ENCODE measurements at regions not wholly inside any gene's neighbourhood (a gene's known extent, or its start where the extent isn't known, plus 50 kb on each side); places are given as distances from the start of the nearest gene placed in this dataset.

DNA sequence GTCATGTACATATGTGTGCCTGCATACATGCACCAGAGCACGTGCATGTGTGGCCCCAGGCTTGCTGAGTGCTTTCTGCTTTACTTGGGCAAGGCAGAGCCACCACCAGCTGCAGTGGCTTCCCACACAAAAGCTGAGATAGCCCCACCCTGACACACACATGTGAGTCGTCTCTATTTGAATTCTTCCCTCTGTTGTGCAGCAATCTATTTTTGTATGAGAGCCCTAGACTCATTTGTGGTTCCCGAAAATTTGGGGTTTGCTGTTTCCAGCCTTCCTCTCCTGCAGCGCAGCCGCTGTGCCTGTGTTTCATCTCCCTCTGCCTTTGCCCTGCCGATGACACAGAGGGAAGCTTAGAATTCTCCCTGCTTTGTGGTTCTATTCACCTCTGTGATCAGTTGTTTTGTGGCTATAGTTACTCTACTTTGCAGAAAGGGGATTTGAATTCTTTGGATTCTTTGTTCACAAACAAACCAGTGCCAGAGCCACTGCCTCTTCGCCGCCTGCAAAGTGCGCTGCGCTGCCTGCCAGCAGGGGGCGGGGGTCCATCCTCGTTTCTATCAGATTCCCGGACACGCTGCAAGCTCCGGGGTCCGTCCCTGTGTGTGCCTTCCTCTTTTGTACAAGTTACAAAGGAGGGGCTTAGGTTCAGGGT lies 95.8 kb upstream of the DAP start:
- Histone ChIP-seq H3K4me1 (peaks cover 0 to 33% (median 7%) of the 10 kb centered on the region in 12 donors), H3K27me3 (peaks cover 0 to 9% (median 0%) of the 10 kb centered on the region in 9 donors), H3K4me3 (peak overlapping the region in 5 of 12 donors; percentile 0 to 38 (median 6)), H3K36me3 (no peaks in the 10 kb centered on the region), H3K27ac (no peak overlapping the region), H3K9me3 (no peaks in the 10 kb centered on the region)
- intact Hi-C loops (cut with DNase I), result loop anchor here in 7 of 10 donors (2.0 to 10.0 kb wide), 10 partner anchors 152 to 402 kb away; no protein-coding TSS in a partner anchor
- no peak for TF ChIP-seq POLR2A (IDR thresholded peaks at IDR 0.05)
- TF ChIP-seq, protein P1, sequence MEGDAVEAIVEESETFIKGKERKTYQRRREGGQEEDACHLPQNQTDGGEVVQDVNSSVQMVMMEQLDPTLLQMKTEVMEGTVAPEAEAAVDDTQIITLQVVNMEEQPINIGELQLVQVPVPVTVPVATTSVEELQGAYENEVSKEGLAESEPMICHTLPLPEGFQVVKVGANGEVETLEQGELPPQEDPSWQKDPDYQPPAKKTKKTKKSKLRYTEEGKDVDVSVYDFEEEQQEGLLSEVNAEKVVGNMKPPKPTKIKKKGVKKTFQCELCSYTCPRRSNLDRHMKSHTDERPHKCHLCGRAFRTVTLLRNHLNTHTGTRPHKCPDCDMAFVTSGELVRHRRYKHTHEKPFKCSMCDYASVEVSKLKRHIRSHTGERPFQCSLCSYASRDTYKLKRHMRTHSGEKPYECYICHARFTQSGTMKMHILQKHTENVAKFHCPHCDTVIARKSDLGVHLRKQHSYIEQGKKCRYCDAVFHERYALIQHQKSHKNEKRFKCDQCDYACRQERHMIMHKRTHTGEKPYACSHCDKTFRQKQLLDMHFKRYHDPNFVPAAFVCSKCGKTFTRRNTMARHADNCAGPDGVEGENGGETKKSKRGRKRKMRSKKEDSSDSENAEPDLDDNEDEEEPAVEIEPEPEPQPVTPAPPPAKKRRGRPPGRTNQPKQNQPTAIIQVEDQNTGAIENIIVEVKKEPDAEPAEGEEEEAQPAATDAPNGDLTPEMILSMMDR (IDR thresholded peaks at IDR 0.05), result peak; percentile 69 to 85 (median 78)
- DNase-seq, result peak; percentile 40 to 70 (median 52)
- WGBS, 4 donors, result 16 to 20% (median 18%) methylated on average over 16 of the region's 16 CpGs
- peak in 3 of 4 donors; percentile 36 to 77 (median 61) for ATAC-seq

DNA sequence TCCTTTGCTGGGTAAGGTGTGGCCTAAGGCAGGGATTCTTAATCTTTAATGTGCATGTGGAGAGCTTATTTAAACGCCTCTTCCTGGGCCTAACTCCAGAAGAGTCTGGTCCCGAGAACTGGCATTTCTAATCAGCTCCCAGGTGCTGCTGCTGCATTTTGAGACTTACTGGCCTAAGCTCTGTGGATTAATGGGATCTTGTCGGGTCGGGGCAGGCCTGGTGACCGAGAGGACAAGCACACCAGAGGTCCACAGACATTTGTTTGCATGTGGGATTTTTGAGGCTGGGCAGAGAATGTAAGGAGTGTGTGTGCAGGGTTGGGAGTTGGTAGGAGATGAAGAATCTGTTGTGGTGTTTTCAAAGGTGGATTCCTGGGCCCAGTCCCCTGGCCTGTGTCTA lies 95.0 kb upstream of the DAP start:
- peaks cover 0 to 9% (median 0%) of the 10 kb centered on the region in 9 donors for H3K27me3 ChIP-seq
- H3K27ac ChIP-seq, result no peak overlapping the region
- intact Hi-C loops (cut with DNase I), result loop anchor here in 7 of 10 donors (2.0 to 10.0 kb wide), 10 partner anchors 151 to 401 kb away; no protein-coding TSS in a partner anchor
- TF ChIP-seq POLR2A (IDR thresholded peaks at IDR 0.05), result no peak
- TF ChIP-seq, protein P1 (IDR thresholded peaks at IDR 0.05), result no peak
- DNase-seq (no peak), ATAC-seq (no peak)
- peaks cover 0 to 33% (median 7%) of the 10 kb centered on the region in 12 donors for H3K4me1 ChIP-seq
- no peaks in the 10 kb centered on the region for H3K36me3 ChIP-seq
- H3K9me3 ChIP-seq, result no peaks in the 10 kb centered on the region
- H3K4me3 ChIP-seq, result no peak overlapping the region
- 87 to 92% (median 91%) methylated on average over 5 of the region's 5 CpGs for WGBS, 4 donors

DNA sequence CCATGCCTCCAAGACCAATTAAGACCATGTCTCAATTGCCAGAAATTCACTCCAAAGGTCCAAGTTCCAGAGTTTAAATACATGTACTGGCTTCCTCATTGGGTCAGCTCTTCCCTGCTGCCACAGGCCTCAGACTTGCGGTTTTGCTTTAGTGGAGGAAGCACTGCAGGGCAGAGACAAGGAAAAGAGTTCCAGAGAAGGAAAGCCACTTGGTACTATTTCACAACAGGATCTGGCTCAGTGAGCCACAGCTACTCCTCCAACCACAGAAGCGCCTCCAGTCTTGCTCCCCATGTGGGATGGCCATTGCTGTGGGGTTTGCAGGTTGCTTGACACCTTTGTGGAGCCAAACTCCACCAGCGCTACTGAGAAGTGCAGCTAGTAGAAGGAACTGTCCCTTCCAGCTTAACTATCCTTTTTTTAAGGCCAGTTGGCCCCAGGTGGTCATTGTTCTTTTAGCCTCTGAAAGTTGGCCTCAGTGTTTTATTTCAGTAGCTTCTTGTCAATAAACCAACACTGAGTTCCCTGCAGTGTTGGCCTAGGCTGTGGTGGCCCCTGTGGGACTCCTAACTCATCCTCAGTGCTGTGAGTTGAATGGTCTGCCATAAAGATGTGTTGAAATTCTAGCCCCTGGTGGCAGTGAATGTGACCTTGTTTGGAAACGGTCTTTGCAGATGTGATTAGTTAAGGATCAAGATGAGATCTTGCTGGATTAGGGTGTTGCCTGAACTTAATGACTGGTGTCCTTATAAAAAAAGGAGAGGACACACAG lies 93.7 kb upstream of the DAP start:
- H3K4me3 ChIP-seq, result no peak overlapping the region
- peak in 3 of 4 donors; percentile 27 to 47 (median 38) for ATAC-seq
- intact Hi-C loops (cut with DNase I), result loop anchor here in 7 of 10 donors (5.0 to 10.0 kb wide), 8 partner anchors 150 to 400 kb away; no protein-coding TSS in a partner anchor
- no peaks in the 10 kb centered on the region for H3K9me3 ChIP-seq
- H3K4me1 ChIP-seq, result peaks cover 0 to 33% (median 7%) of the 10 kb centered on the region in 12 donors
- H3K27me3 ChIP-seq, result peaks cover 0 to 9% (median 0%) of the 10 kb centered on the region in 9 donors
- H3K27ac ChIP-seq, result no peak overlapping the region
- no peak for TF ChIP-seq POLR2A (IDR thresholded peaks at IDR 0.05)
- TF ChIP-seq, protein P1 (IDR thresholded peaks at IDR 0.05), result no peak
- no peak for DNase-seq
- 82 to 89% (median 84%) methylated on average over 4 of the region's 4 CpGs for WGBS, 4 donors
- no peaks in the 10 kb centered on the region for H3K36me3 ChIP-seq

DNA sequence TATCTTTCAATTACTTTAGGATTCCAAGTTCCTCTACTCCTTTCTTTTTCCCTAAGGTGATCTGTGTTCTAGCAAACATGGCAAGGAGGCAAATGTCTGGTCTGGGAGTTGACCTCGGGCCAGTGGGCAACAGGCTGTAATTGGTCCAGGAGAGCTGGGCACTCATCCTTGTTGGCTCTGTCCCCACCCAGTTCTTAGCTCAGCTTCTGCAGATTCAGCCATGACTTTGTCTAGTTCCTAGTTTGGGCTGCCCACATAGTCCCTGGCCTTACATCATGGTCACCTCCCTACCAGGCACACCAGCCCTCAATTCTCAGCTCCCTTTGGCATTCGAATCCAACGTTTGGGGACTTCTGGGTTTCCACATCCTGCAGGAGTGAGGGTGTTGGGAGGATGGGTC lies 92.1 kb upstream of the DAP start:
- ATAC-seq, result no peak
- 75 to 94% (median 81%) methylated on average over 3 of the region's 3 CpGs for WGBS, 4 donors
- intact Hi-C loops (cut with DNase I), result loop anchor here in 5 of 10 donors (5.0 to 10.0 kb wide), 6 partner anchors 148 to 398 kb away; no protein-coding TSS in a partner anchor
- Histone ChIP-seq H3K4me1 (peaks cover 0 to 33% (median 7%) of the 10 kb centered on the region in 12 donors), H3K9me3 (peaks cover 0 to 5% (median 0%) of the 10 kb centered on the region in 12 donors), H3K4me3 (no peak overlapping the region), H3K36me3 (no peaks in the 10 kb centered on the region), H3K27me3 (peaks cover 0 to 8% (median 0%) of the 10 kb centered on the region in 9 donors), H3K27ac (no peak overlapping the region)
- no peak for DNase-seq
- no peak for TF ChIP-seq POLR2A (IDR thresholded peaks at IDR 0.05)
- TF ChIP-seq, protein P1 (IDR thresholded peaks at IDR 0.05), result no peak

Data from heart left ventricle (tissue), 16 donors.